ENCODE measurements at regions not wholly inside any gene's neighbourhood (a gene's known extent, or its start where the extent isn't known, plus 50 kb on each side); places are given as distances from the start of the nearest gene placed in this dataset.

DNA sequence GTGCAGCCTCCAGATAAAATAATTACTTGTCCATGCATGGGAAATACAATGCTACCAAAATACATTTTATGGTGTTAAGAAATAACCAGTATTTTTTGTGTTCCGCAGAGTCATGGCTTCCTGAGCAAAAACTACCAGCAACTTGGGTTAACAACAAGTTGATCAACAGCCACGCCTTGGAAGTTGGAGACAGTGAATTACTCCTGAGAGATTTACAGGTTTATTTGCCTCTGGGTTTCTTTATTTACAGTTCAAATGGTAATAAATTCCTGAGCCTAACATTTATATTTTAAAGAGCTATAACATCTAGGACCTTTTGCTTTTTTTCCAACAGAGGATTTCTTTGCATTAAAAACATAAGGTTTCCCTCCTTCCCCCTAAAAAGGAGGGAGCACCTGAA lies 194.0 kb downstream of the IPO8 start:
- no peak for DNase-seq (ENCODE audit: low spot score in 2 of 2)
- no peak overlapping the region for H3K4me3 ChIP-seq
- TF ChIP-seq, protein P1, sequence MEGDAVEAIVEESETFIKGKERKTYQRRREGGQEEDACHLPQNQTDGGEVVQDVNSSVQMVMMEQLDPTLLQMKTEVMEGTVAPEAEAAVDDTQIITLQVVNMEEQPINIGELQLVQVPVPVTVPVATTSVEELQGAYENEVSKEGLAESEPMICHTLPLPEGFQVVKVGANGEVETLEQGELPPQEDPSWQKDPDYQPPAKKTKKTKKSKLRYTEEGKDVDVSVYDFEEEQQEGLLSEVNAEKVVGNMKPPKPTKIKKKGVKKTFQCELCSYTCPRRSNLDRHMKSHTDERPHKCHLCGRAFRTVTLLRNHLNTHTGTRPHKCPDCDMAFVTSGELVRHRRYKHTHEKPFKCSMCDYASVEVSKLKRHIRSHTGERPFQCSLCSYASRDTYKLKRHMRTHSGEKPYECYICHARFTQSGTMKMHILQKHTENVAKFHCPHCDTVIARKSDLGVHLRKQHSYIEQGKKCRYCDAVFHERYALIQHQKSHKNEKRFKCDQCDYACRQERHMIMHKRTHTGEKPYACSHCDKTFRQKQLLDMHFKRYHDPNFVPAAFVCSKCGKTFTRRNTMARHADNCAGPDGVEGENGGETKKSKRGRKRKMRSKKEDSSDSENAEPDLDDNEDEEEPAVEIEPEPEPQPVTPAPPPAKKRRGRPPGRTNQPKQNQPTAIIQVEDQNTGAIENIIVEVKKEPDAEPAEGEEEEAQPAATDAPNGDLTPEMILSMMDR (IDR thresholded peaks at IDR 0.05) = no peak

DNA sequence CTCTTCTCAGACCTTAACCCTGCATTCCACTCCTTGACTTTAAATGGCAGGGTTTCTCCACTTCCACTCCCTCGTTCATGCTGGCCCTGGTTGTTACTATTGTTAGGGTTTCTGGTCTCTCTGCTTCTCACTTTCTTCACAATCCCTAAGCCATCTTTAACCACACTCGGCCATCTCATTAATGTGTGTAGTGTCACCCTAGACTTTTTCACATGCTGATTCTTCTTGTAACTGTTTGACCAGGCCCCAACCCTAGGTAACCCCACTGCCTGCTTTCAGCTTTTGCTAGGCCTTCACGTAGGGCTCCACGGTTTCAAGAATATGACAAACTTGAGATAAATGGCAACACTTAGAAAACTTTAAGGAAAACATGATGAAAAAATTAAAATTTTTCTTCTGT lies 195.1 kb downstream of the IPO8 start:
- no peaks in the 10 kb centered on the region for H3K4me1 ChIP-seq
- no peak overlapping the region for H3K4me3 ChIP-seq
- intact Hi-C loops (cut with DNase I) = no loop called here
- H3K9me3 ChIP-seq = no peaks in the 10 kb centered on the region
- H3K27me3 ChIP-seq = no peaks in the 10 kb centered on the region
- no peak overlapping the region for H3K27ac ChIP-seq
- TF ChIP-seq, protein P1 (IDR thresholded peaks at IDR 0.05) = no peak
- DNase-seq (ENCODE audit: low spot score in 2 of 2) = no peak
- no peaks in the 10 kb centered on the region for H3K36me3 ChIP-seq

More for the DNA sequence above, 194.0 kb downstream of the IPO8 start:
- intact Hi-C loops (cut with DNase I) = no loop called here
- H3K9me3 ChIP-seq = no peaks in the 10 kb centered on the region
- H3K4me1 ChIP-seq = no peaks in the 10 kb centered on the region
- no peak overlapping the region for H3K27ac ChIP-seq
- H3K36me3 ChIP-seq = no peaks in the 10 kb centered on the region
- H3K27me3 ChIP-seq = no peaks in the 10 kb centered on the region

DNA sequence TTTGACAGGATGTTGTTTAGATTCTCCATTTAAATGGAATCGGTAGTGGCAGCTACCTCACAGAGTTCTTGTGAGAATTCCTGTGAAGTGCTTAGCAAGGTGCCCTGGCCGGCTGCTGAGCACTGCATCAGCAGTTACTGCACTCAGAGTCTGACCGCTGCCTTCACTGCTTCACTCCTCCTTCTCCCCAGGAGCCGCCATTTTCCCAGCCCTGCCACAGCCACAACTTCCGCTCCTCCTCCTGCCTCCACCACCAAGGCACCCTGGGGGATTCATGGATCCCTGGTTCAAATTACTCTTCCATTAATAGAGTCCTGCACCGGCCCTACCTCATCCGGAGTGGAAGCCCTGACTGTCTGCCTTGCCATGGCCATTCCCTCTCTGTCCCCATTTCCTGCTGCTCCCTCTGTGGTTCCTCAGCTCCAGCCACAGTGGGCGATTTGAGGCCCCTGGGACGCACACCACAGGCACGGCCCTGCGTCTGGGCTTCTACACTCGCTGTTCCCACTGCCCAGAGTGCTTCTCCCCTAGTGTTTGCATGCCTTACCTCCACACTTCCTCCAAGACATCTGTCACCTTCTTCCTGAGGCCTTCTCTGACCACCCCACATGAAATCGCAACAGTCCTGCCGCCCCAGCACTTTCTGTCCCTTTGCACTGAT lies 210.3 kb downstream of the IPO8 start:
- intact Hi-C loops (cut with DNase I) = no loop called here
- no peak for DNase-seq (ENCODE audit: low spot score in 2 of 2)
- no peaks in the 10 kb centered on the region for H3K9me3 ChIP-seq
- TF ChIP-seq, protein P1 (IDR thresholded peaks at IDR 0.05) = no peak
- no peaks in the 10 kb centered on the region for H3K4me1 ChIP-seq
- H3K27me3 ChIP-seq = no peaks in the 10 kb centered on the region
- H3K36me3 ChIP-seq = no peaks in the 10 kb centered on the region
- no peak overlapping the region for H3K27ac ChIP-seq
- no peak overlapping the region for H3K4me3 ChIP-seq

DNA sequence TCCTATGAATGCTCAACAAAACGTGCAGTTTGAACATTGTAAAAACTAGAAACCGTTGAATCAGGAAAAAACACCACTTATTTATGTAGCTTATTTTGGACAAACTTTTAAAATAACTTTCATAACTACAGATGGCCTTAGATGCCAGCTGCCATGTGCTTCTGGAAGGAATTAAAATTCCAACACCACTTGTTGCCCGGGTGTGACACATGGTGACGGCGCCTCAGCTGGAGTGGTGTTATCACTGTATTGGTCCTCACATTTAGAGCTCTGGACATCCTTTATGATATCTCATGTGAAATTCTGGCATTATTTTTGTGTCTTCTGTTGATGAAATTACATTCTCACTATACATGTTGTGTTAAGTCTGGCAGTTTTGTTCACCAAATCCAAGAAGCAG lies 211.0 kb downstream of the IPO8 start:
- H3K36me3 ChIP-seq = no peaks in the 10 kb centered on the region
- intact Hi-C loops (cut with DNase I) = no loop called here
- TF ChIP-seq, protein P1 (IDR thresholded peaks at IDR 0.05) = no peak

DNA sequence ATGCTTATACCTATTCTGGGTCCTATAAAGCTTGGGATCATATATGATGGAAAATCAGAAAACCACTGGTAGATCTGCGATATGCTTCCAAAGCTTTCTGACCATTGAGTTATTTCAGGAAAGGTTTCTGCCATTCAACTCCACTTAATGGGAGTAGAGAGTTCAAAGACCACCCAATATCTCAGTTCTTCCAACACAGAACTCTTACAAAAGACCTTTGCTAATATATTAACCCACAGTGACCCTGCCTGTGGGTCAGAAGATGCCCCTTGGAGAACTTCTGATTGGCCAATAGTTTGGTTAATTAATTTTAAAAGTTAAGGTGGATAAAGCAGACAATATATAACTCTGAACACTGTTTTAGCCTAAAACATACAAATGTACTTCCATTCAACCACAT lies 213.0 kb downstream of the IPO8 start:
- no peak overlapping the region for H3K4me3 ChIP-seq
- no peaks in the 10 kb centered on the region for H3K4me1 ChIP-seq
- no peaks in the 10 kb centered on the region for H3K36me3 ChIP-seq
- H3K9me3 ChIP-seq = no peaks in the 10 kb centered on the region
- TF ChIP-seq, protein P1 (IDR thresholded peaks at IDR 0.05) = no peak
- no peaks in the 10 kb centered on the region for H3K27me3 ChIP-seq
- intact Hi-C loops (cut with DNase I) = no loop called here
- H3K27ac ChIP-seq = no peak overlapping the region
- DNase-seq (ENCODE audit: low spot score in 2 of 2) = no peak

More for the DNA sequence above, 211.0 kb downstream of the IPO8 start:
- Histone ChIP-seq H3K4me1 (no peaks in the 10 kb centered on the region), H3K9me3 (no peaks in the 10 kb centered on the region), H3K27ac (no peak overlapping the region), H3K27me3 (no peaks in the 10 kb centered on the region), H3K4me3 (no peak overlapping the region)
- no peak for DNase-seq (ENCODE audit: low spot score in 2 of 2)

DNA sequence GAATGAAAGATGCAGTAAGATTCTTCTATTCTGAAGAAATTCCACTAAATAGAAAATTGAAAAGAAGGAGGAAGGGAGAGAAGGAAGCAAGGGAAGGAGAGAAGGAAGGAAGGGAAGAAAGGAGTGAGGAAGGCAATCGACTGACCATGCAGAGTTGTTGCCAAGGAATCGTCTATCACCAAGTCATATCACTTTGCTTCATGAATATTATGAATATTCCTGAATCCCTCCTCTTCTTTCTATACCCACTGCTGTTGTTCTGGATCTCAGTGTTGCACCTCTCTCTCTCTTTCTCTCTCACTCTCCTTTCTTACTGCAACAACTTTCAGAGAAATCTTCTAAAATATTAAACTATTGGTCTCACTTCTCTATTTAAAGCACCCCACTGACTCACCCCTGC lies 222.4 kb downstream of the IPO8 start:
- no peaks in the 10 kb centered on the region for H3K27me3 ChIP-seq
- DNase-seq (ENCODE audit: low spot score in 2 of 2) = no peak
- H3K9me3 ChIP-seq = no peaks in the 10 kb centered on the region
- no peaks in the 10 kb centered on the region for H3K36me3 ChIP-seq
- no peak overlapping the region for H3K27ac ChIP-seq
- H3K4me1 ChIP-seq = no peaks in the 10 kb centered on the region
- TF ChIP-seq, protein P1 (IDR thresholded peaks at IDR 0.05) = no peak
- H3K4me3 ChIP-seq = no peak overlapping the region
- intact Hi-C loops (cut with DNase I) = no loop called here

Measured in ascending aorta (tissue), 2 donors.